ENCODE measurements at regions not wholly inside any gene's neighbourhood (a gene's known extent, or its start where the extent isn't known, plus 50 kb on each side); places are given as distances from the start of the nearest gene placed in this dataset.

GRCh38 chr5:87729781-87730180 is 317.1 kb upstream of the CCNH start:
- no peak for TF ChIP-seq HDGF (IDR thresholded peaks at IDR 0.05)
- TF ChIP-seq POLR2A (IDR thresholded peaks at IDR 0.05; ENCODE audit: low read depth, low read length) = no peak
- TF ChIP-seq MXI1 (IDR thresholded peaks at IDR 0.05; ENCODE audit: low read depth, low read length) = no peak
- TF ChIP-seq YY1 (IDR thresholded peaks at IDR 0.05; ENCODE audit: low read depth, low read length) = no peak
- TF ChIP-seq, protein P1, sequence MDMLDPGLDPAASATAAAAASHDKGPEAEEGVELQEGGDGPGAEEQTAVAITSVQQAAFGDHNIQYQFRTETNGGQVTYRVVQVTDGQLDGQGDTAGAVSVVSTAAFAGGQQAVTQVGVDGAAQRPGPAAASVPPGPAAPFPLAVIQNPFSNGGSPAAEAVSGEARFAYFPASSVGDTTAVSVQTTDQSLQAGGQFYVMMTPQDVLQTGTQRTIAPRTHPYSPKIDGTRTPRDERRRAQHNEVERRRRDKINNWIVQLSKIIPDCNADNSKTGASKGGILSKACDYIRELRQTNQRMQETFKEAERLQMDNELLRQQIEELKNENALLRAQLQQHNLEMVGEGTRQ (IDR thresholded peaks at IDR 0.05; ENCODE audit: borderline replicate concordance, low read depth, low read length) = no peak
- TF ChIP-seq POLR2AphosphoS5 (IDR thresholded peaks at IDR 0.05; ENCODE audit: low read length) = no peak

Measured in GM12878 (cell line).